Astrocyte (in vitro differentiated cells and primary cell): ENCODE measurements at regions not wholly inside any gene's neighbourhood (a gene's known extent, or its start where the extent isn't known, plus 50 kb on each side); places are given as distances from the start of the nearest gene placed in this dataset.

ENCODE experiments used
- CTCF ChIP-seq: IDR thresholded peaks from 2 replicates; pipeline ENCODE4 v1.5.1; 2011; ENCODE audit warnings: low read depth, mild to moderate bottlenecking, inconsistent platforms, low read length, moderate library complexity; ENCODE audit not compliant: insufficient read depth
- EZH2 ChIP-seq: IDR thresholded peaks from 2 replicates; pipeline ENCODE4 v1.6.1; 2012; ENCODE audit warnings: mild to moderate bottlenecking, low read length, inconsistent platforms; ENCODE audit not compliant: insufficient read depth

- TF ChIP-seq EZH2 (no peak), CTCF (no peak)
Observed at GRCh38 chrX:131782646-131783045, 238.8 kb downstream of the OR13H1 start.
